Left forelimb (tissue), 1 donor: ENCODE measurements at regions not wholly inside any gene's neighbourhood (a gene's known extent, or its start where the extent isn't known, plus 50 kb on each side); places are given as distances from the start of the nearest gene placed in this dataset.

Experiments
- DNase-seq: peaks from one replicate; pipeline ENCODE4 v3.0.0-alpha.2; 2018; ENCODE audit warnings: low spot score

DNA sequence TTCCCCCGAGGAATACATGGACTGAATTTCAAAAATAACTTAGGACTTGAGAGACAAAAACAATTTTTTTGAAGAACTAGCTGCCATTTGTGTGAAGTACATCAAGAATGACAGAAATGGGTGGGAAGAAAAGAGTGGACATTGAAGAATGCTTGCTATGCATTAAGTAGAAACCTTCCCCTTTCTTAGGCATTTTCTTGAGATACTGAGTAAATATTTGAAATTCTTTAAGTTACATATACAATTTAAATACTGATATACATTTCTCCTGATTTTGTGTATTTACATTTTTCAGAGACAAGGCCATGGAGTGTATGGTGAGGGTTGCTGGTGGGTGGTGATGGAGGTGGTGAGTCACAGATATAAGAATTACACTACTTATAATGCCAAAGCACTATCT lies 319.3 kb upstream of the ADAMTSL1 start:
- no peak for DNase-seq

DNA sequence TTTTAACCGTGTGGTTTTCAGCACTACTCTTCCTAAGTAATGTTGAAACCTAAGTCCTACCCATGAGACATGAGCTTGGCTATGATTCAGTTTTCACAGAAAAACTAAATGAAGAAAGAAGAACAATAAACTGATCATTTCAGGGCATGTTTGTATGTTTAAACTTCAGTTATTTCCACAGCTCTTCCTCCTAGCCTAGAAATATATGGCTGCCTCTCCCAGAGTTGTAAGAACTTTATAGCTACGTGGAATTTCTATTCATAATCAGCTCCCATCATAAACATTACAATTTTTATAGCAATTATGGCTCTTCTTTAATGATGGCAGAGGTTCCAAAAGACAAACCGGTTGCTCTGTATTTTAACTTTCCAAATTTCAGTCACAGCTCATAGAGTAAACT lies 314.7 kb upstream of the ADAMTSL1 start:
- no peak for DNase-seq

DNA sequence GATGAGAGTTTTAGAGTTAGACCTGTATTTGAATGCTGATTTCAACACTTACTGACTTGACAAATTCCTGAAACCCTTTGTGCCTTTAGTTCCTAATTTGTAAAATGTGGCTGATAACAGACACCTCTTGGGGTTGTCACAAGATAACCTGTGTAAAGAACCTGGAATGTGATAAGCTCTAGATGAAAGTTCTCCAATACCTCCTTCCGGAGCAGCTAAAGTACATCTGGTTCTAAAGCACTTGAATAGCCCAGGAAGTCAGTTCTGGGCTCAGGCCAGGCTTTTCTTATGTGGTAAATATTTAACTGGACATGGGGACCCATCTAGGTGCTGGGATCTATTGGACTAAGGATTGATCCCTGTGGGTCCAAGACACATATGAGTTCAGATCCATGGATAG lies 310.8 kb upstream of the ADAMTSL1 start:
- no peak for DNase-seq

DNA sequence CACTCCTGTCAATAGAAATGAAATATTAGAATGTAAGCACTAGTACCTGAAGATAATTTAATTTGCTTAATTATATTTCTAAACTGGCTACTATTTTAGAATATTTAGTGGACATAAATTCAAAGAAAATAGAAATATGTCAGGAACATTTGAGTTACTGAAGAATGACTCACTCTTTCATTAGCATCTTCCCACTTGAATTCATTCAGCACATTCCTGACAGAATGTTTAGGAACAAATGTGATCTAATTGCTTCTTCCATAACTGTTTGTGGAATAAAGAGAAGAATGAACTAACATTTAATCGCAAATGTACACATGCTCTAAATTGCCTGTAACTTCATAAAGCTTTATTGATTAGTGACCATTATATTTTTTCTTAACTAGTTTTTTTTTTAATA lies 306.2 kb upstream of the ADAMTSL1 start:
- DNase-seq: no peak

DNA sequence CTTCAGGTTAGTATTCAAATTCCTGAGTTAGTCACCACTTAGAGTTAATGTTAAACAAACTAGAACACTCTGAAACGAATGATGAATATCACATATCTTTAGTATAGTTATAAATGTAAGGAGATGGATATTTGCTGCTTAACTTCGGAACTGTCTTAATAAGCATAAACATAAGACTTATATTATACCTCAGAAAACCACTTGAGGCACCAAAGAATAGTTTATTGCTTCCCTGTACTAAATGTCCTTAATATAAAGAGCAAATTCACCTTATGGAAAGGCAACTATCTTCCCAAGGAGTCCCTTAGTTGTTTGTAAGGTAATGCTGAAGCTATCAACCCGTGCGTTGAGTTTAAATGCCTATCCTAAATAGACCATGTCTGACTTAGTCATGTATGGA lies 300.0 kb upstream of the ADAMTSL1 start:
- DNase-seq: no peak

DNA sequence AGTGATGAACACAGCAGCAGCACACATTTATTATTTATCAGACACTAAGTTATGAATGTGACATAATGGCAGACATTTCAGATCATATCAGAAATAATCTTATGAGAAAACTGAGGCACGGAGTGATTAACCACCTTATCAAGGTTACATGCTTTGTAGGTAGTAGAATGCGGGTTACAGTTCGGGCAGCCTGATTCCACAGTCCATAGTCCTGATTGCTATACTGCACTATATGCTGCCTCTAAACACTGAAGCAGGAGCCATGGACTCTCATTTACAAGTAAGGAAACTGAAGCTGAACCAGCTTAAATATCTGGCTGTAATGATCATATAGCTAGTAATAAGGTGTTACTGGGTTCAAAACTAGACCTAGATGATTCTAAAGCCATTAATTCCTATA lies 291.3 kb upstream of the ADAMTSL1 start:
- no peak for DNase-seq

DNA sequence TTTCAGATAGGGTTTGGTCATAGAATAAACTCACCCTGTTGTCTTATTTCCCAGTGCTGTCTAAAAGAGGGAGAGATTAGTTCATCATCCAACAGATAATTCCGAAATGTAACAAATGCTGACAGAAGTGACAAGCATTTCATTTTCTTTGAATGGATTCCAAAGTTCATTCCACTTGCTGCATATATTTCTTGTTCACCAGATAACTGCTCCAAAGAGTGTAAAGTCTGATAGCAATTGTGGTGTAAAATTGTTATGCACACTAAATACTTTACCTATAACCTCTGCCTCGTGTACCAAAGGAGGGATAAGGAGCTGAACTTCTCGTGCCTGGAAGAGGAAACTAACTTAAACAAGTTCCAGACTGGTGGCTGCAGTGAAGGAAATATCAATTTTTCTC lies 290.0 kb upstream of the ADAMTSL1 start:
- DNase-seq: no peak

DNA sequence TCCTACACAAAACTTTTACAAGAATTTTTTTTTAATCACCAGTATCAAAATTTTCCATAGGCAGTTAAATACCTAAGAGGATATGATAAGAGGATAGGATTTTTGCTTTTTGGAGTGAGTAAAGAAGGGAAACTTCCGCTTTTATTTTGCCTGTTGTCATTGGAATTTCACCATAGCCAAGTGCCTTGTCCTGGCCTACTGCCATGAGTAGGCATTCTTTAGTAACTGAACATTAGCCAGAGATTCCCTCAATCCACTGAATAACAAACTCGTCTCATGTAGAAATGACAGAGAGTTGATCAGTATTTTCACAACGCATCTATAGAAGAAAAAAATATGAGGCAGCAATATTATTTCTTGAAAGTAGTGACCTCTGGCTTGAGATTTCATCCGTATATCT lies 289.6 kb upstream of the ADAMTSL1 start:
- DNase-seq: no peak

DNA sequence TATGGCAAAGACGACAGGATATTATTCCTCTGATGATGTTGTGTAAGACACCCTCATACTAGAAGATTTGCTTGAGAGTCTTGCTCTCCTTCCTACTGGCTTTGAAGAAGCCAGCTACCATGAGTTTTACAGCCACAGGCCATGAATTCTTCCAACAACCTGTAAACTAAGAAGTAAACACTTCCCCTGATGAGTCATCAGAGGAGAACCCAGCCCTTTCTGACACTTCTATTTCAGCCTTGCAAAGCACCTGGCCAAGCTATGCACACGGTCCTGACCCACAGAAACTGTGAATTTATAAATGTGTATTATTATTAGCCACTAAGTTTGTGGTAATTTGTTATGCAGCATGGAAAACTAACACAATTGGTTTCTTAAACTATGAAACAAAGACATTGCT lies 288.8 kb upstream of the ADAMTSL1 start:
- no peak for DNase-seq

DNA sequence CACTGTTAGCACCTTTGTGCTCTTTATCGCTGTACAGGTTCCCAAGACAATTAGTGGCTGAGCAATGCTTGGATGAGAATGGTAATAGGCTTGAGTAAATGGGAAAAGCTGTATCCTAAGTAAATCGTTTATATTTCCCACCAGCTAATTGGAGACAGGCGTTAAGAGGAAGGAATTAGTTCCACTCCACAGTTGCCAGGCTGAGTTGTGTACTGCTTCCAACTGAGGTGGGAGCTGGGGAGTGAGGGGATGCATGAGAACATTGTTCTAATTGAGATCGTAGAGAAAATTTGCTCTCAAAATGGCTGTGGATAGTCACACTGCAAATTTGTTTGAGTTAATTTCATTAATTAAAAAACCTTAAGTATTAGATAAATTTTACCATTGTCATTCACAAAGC lies 285.0 kb upstream of the ADAMTSL1 start:
- DNase-seq: no peak

DNA sequence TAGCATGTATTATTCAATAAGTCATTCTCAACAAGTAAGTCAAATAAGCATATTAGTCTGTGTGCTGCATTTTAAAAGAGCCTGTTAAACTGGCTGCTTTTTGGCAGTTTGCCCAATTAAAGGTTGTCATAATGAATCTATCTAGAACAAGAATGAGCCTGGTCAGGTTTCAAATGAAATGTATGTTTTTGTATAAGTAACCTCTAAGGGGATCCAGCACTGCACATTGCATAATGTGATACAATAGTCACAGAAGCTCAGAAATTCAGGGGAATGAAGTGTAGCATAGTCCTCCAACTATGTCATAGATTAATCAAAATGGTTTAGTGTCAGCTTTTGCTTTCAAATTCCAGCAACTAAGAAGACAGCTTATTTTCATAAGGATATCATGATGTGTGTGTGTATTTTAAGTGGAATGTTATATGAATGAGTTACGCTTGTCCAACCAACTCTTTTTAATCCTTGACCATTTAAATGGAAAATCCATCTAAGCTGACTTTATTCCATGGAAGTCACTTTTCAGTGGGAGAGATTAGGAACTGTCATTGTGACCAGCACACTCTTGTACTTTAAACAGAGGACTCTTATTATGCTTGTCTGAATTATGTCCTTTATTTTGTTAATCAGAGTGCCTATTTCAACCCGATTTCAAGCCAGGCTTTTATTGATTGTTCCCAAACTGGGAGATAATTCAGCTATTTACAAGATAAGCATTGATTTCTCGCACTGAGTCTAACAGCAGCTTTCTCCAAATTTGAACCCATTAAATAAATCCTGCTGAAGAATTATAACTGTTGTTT lies 283.9 kb upstream of the ADAMTSL1 start:
- DNase-seq: no peak

DNA sequence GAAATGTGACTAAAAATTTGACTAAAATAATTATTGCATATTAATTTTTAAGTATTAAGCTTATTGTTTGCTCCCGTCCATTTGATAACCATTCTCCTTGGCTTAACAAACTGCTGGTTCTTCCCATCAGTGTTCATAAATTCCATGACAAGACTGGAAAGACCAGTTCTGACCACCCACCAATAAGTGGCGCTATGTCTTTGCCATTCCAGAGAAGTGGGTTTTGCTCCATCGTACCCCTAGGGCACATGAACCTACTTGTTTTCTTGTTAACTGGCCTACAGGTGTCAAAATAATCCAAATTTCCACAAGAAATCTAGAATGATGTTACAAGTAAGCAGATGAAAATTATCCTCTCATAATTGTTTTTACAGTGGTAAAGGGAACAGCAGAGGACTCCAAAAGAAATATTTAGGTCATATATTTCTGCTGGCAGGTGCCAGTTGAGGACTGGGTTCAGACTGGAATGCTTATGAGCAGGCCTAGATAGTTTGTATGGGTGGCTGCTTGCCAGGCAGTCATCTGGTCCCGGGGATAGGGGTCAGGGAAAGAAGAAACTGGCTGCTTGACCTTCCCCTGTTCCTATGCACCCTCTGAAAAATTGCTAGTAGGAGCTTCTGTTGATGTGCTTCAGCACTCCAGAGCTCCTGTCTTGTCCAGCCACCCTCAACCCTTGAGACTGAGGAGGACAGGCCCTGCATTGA lies 283.1 kb upstream of the ADAMTSL1 start:
- DNase-seq: no peak

DNA sequence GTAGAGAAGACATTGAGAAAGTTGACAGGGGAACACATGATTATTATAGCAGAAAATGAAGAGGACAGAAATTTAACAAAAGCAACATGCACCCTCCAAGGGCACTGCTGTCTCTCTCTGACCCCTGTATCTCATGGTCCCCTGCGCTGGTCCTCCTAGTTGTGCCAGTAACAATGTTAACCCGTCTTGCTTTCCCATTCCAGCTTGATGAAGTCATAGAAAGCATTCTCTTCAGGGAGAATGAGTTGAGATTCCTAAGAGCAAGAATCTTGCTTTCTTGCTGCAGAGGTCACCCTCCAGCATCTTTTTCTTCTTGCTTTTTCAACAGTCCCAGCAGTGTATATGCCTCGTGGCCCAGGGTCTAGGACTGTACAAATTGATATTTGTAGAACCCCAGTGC lies 279.6 kb upstream of the ADAMTSL1 start:
- DNase-seq: no peak

DNA sequence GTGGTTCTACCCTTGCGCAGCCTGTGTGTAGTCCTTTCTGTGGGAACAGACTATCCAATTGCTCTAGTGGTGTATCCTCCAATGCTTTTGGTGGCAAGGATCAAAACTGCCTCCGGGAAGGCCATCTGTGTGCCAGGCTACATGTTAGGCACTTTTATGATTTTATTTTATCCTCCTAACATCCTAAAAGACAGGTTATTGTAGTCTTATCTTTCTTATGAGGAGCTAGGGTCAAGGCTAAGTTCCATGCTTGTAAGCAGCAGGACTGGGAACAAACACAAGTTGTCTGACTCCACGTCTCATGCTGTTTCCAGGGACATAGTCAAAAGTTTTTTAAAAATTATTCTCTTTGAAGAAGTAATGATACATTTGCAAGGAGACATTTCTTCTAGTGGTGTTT lies 278.7 kb upstream of the ADAMTSL1 start:
- DNase-seq: no peak

DNA sequence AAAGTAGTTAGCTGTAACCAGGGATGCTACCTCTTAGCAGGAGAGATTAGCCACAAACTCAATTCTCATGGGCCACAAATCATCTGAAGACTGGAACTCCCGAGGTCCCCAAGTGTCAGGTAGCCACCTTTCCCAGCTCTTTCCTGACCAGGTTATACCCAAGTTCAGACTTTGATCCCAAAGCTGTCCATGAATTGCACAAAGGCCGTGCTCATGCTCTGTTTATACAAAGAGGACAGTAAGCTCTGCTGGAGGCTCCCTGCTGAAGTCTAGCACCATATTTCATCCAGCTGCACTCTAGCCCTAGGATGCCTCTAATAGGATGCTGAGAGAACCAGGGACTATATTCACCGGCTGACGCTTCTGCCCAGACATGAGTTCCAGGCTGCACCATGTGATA lies 271.0 kb upstream of the ADAMTSL1 start:
- DNase-seq: no peak

DNA sequence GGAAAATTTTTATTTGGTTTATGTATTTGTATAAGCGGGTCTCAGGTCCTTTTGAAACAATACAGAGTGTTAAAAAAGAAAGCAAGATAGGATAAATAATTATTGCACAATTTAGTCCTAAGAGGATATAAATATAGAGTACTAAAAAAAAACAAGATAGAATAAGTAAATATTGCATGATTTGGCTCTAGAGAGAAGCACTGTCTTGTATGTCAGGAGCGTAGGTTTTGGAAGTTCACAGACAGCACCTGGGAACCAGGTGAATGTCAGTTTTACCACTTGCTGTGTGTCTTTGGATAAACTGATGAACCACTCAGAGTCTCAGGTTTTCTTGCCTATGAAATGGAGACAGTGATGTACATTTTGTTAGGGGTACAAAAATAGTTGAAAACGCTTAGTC lies 266.2 kb upstream of the ADAMTSL1 start:
- DNase-seq: no peak

DNA sequence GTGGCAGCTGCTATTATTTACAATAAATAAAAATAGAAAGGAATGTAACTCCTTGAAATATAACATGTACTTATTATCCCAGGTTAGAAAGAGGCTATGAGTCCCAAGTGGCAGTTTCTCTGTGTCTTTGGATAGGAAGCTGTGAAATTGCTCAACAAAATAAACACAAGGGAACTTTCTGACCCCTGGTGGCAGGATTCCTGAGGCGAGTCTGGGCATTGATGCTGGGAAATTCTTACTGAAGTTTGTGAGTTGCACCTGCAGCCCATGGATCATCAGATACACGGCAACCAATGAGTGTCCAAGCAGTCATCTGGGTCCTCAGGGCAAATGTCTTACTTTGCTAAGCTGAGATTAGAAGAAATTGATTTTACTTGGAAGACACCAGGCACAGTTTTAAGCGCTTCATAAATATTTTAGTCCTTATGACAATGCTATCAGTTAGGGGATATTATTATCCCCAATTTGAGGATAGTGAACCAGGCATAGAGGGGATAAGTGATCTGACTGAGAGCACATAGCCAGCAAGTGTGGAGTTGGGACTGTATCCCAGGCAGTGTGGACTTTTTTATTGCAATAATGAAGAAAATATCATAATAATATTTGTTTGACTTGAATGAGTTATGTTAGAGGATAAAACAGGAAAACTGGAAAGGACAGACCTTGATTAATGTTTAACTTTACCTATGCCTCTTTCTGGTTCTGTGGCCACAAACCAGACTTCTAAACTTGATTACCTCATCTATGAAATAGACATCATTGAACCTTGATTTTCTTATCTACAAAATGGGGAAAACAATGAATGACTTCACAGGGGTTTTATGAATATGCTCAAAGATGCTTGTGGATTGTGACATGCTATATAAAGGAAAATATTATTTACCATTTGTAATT lies 265.5 kb upstream of the ADAMTSL1 start:
- no peak for DNase-seq

DNA sequence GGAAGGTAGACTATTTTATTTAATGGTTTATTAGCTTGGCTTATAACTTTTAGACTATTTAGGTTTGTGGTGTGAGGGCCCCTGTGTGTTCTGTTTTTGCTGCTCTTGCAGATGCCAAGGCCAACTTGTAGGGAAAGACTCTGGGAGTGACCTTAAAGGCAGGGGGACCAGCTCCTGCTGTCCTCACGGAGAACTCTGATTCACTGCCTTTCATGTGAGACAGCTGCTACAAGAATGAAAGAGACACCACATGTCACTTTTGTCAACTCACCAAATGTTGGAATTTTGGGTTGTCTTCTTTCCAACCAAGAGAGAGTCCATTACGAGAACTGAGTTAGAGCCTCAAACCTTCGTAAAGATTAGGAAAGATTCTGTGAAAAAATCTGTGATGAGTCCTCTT lies 258.3 kb upstream of the ADAMTSL1 start:
- DNase-seq: no peak

DNA sequence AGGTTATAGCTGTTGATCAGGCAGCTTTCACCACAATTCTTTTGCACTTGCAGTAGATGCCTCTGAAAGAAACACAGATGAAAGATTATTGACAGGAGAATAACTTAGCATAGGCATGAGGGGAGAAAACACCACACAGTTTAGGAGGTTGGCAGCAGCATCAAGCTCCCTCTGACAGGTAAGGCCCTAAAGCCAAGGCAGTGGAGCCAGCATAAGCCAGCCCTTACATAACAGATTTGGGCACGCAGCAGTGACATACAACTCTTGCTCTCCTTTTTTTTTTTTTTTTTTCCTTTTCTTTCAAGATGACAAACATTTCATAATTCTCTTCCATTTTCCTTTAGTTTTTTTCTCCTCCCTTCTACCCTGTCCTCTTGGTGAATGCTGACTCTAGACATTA lies 257.6 kb upstream of the ADAMTSL1 start:
- no peak for DNase-seq

DNA sequence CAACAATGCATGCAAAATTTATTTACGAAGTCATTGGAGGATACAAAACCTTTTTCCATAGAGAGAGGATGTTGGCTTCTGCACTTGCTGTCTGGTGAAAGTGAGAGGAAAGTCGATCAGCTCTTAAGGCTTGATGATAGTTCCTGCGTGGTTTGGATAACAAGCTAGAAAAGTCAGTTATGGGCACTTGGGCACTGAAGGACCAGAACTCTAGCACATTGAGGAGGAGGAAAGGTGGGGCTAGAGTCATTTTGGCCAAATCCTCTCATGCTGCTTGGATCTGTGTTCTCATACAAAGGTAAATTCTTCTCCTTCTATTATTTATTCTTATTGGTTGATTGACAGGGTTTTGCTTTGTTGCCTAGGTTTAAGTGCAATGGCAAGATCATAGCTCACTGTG lies 245.9 kb upstream of the ADAMTSL1 start:
- no peak for DNase-seq

DNA sequence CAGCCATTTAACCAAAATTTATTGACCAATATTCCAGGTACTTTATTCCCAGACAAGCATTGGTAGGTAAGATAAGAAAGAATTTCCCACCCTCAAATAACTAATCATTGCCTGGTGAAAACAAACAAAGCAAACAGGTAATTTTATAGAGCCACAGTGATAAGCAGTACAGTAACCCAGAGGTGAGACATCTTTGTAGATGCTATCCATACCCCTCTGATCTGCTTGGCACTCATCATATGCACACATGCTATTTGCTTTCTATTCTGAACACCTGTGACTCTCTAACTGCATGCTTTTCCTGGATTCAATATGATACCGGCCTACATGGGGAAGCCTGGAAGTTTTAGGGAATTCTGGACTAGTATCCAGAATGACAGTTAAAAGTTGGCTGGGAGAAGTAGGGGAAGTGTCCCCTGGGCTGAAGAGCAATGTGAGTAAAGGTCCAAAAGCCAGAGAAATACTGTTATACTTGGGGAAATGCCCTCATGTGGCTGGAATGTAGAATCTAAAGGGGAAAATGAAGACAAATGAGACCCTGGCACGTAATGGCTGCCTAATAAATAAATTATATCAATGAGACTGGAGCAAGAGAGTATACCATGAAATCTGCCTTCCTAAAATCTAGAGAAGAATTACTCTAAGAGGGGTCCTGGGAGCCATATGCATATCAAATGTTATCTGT lies 243.8 kb upstream of the ADAMTSL1 start:
- no peak for DNase-seq

DNA sequence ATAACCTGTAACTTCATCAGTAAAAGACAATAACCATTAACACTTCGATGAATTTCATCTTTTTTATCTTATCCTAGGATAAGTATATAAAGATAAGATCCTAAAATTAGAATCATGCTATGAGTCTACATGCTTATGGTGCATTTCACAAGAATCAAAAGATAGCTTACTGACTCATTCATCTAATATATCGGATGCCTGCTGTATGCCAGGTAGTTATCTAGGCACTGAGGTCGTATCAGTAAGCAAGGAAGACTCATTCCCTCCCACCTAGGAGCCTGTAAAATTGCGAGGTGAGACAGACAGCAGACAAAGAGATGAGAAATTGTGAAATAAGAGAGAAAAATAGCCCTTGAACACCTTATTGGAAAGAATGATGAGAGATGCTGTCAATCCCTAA lies 240.6 kb upstream of the ADAMTSL1 start:
- DNase-seq: no peak
